ENCODE measurements at regions not wholly inside any gene's neighbourhood (a gene's known extent, or its start where the extent isn't known, plus 50 kb on each side); places are given as distances from the start of the nearest gene placed in this dataset.

- 95 to 100% methylated on average over 1 of the region's 1 CpG for WGBS, 2 donors
- no peak overlapping the region for H3K27ac ChIP-seq
- intact Hi-C loops (cut with DNase I) = no loop called here
- H3K4me3 ChIP-seq = no peak overlapping the region
- H3K4me1 ChIP-seq = no peaks in the 10 kb centered on the region
- no peaks in the 10 kb centered on the region for H3K36me3 ChIP-seq (replicated peaks in 1 of 2; ENCODE audit: insufficient read depth in 1 of 2, low read depth in 2 of 2)
- H3K27me3 ChIP-seq = no peaks in the 10 kb centered on the region
- DNase-seq (no peak), ATAC-seq (no peak)
- no peaks in the 10 kb centered on the region for H3K9me3 ChIP-seq
- TF ChIP-seq CTCF (IDR thresholded peaks at IDR 0.05) (no peak), POLR2A (IDR thresholded peaks at IDR 0.05) (no peak)
Observed at GRCh38 chr4:141501395-141501794, 135.0 kb upstream of the IL15 start.

- Histone ChIP-seq H3K4me1 (no peaks in the 10 kb centered on the region), H3K36me3 (replicated peaks in 1 of 2; ENCODE audit: insufficient read depth in 1 of 2, low read depth in 2 of 2) (no peaks in the 10 kb centered on the region), H3K4me3 (no peak overlapping the region), H3K9me3 (no peaks in the 10 kb centered on the region), H3K27me3 (no peaks in the 10 kb centered on the region), H3K27ac (no peak overlapping the region)
- TF ChIP-seq POLR2A (IDR thresholded peaks at IDR 0.05) = no peak
- no peak for TF ChIP-seq CTCF (IDR thresholded peaks at IDR 0.05)
- DNase-seq = no peak
- WGBS, 2 donors = 71 to 84% methylated on average over 3 of the region's 3 CpGs
- intact Hi-C loops (cut with DNase I) = no loop called here
- no peak for ATAC-seq
Observed at GRCh38 chr4:141501931-141502330, 134.5 kb upstream of the IL15 start.

- Histone ChIP-seq H3K27me3 (no peaks in the 10 kb centered on the region), H3K4me3 (no peak overlapping the region), H3K27ac (no peak overlapping the region), H3K9me3 (no peaks in the 10 kb centered on the region), H3K36me3 (replicated peaks in 1 of 2; ENCODE audit: insufficient read depth in 1 of 2, low read depth in 2 of 2) (no peaks in the 10 kb centered on the region), H3K4me1 (no peaks in the 10 kb centered on the region)
- WGBS, 2 donors = 81 to 94% methylated on average over 2 of the region's 2 CpGs
- ATAC-seq (no peak), DNase-seq (no peak)
- TF ChIP-seq POLR2A (IDR thresholded peaks at IDR 0.05) (no peak), CTCF (IDR thresholded peaks at IDR 0.05) (no peak)
- intact Hi-C loops (cut with DNase I) = no loop called here
Observed at GRCh38 chr4:141502755-141503154, 133.6 kb upstream of the IL15 start.

GRCh38 chr4:141503260-141503659, 133.1 kb upstream of the IL15 start:
- Histone ChIP-seq H3K27ac (no peak overlapping the region), H3K4me1 (no peaks in the 10 kb centered on the region), H3K27me3 (no peaks in the 10 kb centered on the region), H3K9me3 (no peaks in the 10 kb centered on the region), H3K36me3 (replicated peaks in 1 of 2; ENCODE audit: insufficient read depth in 1 of 2, low read depth in 2 of 2) (no peaks in the 10 kb centered on the region), H3K4me3 (no peak overlapping the region)
- intact Hi-C loops (cut with DNase I) = no loop called here
- TF ChIP-seq POLR2A (IDR thresholded peaks at IDR 0.05) (no peak), CTCF (IDR thresholded peaks at IDR 0.05) (no peak)
- no peak for DNase-seq
- ATAC-seq = no peak

- H3K4me3 ChIP-seq = no peak overlapping the region
- no peaks in the 10 kb centered on the region for H3K9me3 ChIP-seq
- TF ChIP-seq CTCF (IDR thresholded peaks at IDR 0.05) = no peak
- TF ChIP-seq POLR2A (IDR thresholded peaks at IDR 0.05) = no peak
- H3K27me3 ChIP-seq = no peaks in the 10 kb centered on the region
- no peak for ATAC-seq
- intact Hi-C loops (cut with DNase I) = no loop called here
- no peaks in the 10 kb centered on the region for H3K4me1 ChIP-seq
- H3K27ac ChIP-seq = no peak overlapping the region
- no peak for DNase-seq
- no peaks in the 10 kb centered on the region for H3K36me3 ChIP-seq (replicated peaks in 1 of 2; ENCODE audit: insufficient read depth in 1 of 2, low read depth in 2 of 2)
Observed at GRCh38 chr4:141511055-141511454, 125.3 kb upstream of the IL15 start.

Data from body of pancreas (tissue), 4 donors.